ENCODE measurements at regions not wholly inside any gene's neighbourhood (a gene's known extent, or its start where the extent isn't known, plus 50 kb on each side); places are given as distances from the start of the nearest gene placed in this dataset.
A peak's percentile ranks its signal among the peaks of the same experiment; 100 is the strongest.
"Not testable (repeated sequence)": the region's sequence is repeated elsewhere in the genome, so short reads cannot be mapped to it uniquely, and the experiment has no call there.

DNA sequence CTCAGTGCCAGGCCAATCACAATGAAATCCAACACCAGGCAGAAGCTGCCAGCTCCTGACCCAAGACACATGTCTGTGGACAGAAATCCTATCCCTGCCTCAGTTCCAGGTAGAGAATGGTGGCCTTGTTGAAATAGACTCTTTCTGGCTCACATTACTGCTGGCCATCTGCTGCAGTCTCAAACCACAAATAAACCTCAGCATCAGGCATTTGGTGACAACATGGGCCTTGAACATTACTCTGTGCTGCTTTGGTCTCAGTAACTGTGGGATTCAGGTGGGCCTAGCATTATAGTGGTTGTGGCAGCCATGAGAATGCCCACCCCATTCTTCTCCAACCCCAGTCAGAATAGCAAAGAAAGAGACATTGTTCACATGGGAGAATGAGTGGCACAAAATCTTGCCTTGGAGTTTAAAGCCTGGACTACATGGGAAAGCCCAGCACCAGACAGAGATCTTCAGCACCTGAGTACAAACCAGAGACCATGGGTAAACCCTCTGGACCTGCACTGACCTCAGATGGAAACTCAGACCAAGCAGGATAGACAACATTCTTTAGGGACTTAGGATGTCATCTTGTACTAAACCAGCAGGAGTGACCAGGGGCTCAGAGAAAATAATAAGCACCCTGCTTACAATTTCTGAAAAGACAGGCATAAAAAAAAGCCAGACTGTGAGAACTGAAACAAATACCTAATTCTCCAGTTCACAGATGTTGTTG, 50.4 kb upstream of the TRAM1L1 start:
- DNase-seq, result peak in 1 of 2 experiments; percentile 45

DNA sequence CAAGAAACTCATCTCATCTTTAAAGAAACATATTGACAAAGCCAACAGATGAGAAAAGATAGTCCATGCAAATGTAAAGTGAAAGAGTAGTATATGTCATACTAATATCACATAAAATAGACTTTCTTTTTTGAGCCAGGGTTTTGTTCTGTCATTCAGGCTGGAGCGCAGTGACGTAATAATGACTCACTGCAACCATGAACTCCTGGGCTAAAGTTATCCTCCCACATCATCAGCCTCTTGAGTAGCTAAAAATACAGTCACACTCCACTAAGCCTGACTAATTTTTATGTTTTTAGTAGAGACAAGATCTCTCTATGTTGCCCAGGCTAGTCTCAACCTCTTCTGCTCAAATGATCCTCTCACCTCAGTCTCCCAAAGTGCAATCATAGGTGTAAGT, 51.8 kb upstream of the TRAM1L1 start:
- DNase-seq, result no peak

DNA sequence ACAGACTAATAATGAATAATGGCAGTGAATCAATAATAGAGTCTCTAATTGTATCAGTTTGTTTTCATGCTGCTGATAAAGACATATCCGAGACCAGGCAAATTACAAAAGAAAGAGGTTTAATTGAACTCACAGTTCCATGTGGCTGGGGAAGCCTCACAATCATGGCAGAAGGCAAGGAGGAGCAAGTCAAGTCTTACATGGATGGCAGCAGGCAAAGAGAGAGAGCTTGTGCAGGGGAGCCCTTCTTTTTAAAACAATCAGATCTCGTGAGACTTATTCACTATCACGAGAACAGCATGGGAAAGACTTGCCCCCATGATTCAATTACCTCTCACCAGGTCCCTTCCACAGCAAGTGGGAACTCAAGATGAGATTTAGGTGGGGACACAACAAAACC, 53.4 kb upstream of the TRAM1L1 start:
- not testable (repeated sequence) for DNase-seq

DNA sequence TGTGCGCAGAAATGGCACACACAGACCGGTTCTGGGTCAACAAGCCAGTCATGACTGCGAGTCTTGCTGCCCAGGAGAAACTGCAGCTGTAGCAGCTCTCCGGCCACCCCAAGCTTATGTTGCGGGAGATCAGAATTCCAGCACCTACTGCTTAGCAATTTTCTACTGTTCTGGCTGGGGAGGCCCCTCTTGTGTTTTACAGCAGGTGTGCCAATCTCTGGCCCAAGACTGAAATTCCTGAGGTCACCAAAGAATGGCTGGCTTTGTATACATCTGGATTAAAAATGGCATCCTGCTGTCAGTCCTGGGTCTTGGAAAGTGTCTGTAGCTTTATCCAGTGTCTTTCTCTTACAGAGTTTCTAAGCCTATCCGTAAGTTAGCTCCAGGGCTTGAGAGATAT, 68.9 kb upstream of the TRAM1L1 start:
- DNase-seq, result no peak

DNA sequence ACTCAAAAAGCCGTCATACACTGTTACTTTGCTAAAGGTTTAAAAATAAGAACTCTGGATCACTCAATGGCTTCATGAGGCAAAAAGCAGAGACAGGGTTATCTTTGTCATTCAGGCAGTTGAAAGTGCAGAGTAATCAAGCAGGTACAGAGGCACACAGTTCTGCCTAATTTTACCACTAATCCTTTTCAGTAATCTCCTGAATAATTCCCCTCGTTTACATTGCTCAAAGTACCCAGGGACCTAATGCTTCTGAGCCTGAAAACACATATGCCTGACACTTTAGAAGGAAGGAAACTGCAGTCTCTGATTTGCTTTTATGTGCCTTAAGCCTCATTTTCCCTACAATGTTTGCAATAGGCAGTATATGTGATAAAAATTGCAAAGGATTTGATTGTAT, 71.4 kb upstream of the TRAM1L1 start:
- DNase-seq, result no peak

DNA sequence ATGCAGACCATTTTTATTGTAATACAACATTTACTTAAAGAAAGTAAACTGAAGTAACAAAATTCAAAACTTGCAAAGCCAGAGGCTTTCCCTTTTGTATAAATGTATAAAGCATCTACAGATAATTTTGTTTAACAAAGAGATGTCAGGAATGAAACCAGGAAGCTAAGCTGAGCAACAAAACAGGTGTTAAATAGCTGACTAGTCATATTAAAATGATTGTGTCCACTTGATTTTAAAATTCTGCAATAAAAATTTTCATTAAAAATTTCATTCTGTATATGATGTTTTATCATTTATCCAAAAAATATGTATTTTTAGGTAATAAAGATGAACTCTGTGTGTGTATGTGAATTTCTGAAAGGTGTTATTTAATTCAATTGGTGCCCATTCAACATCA, 72.0 kb upstream of the TRAM1L1 start:
- no peak for DNase-seq

DNA sequence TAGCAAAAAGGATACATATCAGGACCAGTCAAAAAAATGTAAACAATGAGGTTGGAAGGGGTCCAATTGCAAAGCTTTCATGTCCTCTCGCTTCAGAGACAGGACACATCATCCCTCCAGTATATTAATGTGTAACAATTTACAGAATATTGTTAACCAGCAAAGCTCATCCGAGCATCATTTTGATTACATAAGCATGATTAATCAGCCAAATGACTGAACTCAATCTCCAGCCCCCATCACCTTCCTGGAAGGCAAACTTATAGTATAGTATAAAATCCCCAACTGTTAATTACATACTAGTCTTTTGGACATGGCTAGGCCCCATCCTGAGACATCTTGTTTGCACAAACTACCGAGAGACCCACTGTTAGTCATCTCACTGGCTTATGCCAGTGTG, 77.6 kb upstream of the TRAM1L1 start:
- DNase-seq, result no peak

DNA sequence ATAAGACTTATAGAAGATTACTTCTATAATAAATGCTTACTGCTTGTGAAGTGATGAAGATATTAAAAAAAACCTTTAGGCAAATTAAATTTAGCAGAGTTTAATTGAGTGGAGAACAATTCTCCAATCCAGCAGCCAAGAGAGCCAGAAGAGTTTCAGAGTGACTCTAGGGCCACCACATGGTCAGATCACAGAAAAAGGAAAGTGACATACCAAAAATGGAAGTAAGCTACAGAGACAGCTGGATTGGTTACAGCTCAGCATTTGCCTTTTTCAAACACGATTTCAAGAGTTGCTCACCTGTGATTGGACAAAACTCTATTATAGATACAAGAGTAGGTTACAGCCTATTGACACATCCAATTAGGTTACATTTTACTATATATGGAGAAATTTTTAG, 79.0 kb upstream of the TRAM1L1 start:
- peak in 1 of 2 experiments; percentile 11 for DNase-seq

DNA sequence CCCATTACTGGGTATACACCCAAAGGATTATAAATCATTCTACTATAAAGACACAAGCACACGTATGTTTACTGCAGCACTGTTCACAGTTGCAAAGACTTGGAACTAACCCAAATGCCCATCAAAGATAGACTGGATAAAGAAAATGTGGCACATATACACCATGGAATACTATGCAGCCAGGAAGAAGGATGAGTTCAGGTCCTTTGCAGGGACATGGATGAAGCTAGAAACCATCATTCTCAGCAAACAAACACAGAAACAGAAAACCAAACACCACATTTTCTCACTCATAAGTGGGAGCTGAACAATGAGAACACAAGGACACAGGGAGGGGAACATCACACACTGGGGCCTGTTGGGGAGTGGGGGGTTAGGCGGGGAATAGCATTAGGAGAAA, 90.0 kb upstream of the TRAM1L1 start:
- not testable (repeated sequence) for DNase-seq

DNA sequence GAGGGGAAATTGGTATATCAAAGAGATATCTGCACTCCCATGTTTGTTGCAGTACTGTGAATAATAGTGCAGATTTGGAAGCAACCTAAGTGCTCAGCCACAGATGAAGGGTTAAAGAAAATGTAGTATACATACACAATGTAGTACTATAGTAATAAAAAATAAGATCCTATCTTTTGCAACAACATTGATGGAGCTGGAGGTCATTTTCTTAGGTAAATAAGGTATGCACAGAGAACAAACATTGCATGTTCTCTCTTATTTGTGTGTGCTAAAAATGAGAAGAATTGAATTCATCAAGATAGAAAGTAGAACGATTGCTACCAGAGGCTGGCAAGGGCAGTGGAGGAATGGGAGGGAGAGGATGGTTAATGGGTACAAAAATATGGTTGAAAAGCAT, 117.9 kb upstream of the TRAM1L1 start:
- no peak for DNase-seq

DNA sequence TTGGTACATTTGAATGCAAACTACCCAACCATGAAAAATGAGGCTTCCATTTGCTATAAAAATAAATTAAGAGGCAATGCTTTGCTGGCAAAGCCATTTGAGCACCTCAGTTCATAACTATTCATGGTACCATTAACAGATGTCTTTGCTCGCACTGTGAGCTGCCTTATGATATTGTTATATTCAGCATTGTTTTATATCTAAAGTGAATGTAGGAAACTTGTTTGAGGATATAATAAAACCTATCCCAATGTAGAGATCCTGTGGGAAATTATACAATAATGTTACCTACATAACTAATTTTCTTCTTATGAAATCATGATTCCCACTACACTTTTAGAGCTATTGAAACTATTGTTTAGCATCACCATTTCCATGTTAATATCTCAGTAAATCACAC, 125.2 kb upstream of the TRAM1L1 start:
- DNase-seq, result no peak

DNA sequence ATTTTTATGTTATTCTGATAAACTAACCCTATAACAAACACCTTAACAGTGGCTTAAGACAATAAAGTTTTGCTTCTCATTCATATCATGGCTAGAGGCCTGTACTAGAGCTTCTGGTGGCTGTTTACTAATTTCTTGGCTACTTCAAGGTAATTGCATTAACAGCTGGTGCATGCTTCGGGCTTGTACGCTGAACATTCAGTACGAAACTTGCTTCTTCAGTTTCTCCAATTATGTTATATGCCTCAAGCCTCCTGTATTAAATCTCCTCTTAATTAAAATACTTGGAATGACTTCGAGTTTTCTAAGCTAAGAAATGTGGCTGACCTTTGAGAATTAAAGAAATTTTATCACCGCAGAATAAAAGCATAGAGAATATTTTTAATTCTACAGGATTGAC, 138.9 kb upstream of the TRAM1L1 start:
- DNase-seq, result peak in 1 of 2 experiments; percentile 57

DNA sequence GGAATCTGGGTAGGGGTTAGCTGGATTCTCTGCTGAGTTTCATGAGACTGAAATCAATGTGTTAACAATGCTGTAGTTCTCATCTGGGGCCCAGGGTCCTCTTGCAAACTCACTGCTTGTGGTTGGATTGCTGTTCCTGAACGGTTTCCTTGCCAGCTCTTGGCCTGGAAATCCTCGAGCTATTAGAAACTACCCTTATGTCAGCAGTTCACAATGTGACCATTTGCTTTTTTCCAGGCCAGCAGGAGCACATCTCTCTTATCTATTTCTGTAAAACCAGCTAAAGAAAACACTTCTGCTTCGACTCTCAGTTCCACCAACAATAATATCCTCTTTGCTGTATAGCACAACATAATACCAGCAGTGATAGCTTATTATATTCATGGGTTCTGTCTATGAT, 140.1 kb upstream of the TRAM1L1 start:
- DNase-seq, result peak; percentile 29 to 69

DNA sequence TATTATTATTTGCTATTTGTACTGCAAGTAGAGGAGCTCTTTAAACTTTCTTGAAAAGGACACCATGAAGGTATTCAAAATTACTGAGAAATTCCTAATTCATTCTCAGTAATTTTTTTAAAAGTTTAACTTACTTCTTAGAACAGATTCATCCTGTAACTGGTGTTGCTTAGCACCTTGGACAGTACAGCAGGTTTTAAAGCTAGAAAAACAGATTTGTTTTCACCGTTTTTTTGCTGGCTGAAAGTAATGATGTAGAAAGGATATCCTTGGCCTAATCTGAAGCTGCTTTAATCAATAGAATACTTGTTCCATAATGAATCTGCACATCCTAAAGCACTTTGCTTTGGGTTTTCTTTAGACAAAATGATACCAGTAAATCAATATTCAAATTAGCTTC, 142.5 kb upstream of the TRAM1L1 start:
- DNase-seq, result no peak

DNA sequence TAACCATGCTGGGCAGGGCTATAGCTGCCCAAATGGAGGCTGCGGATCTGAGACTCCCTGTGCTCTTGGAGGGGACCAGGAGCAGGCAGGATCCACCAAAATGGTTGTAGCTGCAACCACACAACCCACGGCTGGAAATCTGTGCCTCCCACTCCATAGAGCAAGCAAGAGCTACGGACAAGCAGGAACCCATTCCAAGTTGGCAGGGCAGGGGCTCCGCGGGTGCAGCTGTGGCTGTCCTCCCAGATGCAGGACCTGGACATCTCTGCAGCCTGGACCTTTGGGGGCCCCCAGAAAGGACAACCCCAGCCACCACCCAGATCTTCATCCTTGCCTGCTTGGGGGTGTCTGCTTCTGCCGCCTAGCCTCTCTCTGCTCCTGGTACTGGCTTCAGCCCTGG, 154.1 kb upstream of the TRAM1L1 start:
- DNase-seq, result no peak

DNA sequence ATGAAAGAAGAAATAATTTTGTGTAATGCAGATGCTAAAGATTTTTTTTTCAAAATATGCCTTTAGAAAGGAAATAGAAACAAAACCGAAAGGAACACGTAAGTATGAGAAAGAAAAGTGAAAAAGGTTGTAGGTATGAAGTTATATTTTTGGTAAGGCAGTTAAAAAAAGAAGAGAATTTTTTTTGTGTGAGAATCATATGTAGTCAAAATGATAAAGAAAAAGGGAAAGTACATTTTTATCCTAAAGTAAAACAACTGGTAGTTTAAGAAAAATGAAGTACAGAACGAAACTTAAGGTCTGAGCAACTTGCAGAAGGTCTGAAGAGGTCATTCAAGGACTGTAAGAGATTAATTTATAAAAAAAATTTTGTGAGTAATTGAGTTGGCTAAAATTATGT, 164.0 kb upstream of the TRAM1L1 start:
- DNase-seq, result no peak

DNA sequence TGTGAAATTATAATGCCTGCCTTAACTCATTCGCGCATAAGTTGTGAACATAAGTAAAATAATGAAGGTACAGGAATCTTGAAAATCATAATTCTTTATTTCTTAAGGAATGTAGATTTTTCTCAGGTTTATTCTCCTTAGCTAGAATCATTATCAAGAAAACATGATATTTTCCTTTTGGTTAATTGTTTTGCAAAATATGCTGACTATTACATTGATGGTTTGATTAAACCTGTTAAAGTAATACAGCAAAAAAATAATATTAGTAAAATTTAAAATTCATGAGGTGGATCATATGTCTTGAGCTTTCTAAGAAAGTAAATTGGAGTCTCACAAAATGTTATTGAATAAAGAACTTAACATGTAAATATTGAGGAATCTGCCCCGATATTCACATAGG, 178.7 kb upstream of the TRAM1L1 start:
- no peak for DNase-seq

DNA sequence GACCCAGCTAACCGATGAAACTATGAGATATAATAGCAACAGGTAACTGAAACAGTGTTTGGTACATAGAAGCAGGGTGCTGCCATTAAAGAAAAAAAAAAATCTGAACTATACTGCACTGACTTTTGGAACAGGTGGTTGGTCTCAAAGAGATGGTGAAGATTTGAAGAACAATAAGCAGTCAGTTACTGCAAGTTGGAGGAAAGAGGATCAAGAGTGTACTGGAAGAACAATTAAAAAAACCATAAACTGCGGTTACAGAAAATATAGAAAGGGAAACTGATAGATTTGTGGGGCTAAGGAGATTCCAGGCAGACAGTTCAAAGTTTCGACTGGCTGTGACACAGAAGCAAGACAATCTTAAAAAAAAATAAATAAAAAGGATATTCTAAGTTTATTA, 181.9 kb upstream of the TRAM1L1 start:
- DNase-seq, result no peak

DNA sequence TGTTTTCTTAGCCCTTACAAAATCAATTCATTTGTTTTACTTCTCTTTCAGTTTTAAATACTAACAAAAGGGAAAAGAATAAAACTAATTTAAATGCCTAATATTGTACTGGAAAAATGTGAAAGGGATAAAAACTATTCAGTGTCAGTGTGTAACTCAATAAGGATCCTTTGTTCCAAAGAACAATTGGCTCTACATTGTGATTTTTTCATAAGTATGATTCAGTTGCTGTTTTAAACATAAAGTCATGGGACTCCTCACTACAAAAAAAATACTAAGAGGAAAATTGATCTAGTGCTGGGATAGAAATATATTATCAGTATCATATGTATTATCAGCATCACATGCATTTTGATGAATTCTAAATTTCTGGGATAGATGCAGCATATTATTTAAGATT, 199.4 kb upstream of the TRAM1L1 start:
- no peak for DNase-seq

DNA sequence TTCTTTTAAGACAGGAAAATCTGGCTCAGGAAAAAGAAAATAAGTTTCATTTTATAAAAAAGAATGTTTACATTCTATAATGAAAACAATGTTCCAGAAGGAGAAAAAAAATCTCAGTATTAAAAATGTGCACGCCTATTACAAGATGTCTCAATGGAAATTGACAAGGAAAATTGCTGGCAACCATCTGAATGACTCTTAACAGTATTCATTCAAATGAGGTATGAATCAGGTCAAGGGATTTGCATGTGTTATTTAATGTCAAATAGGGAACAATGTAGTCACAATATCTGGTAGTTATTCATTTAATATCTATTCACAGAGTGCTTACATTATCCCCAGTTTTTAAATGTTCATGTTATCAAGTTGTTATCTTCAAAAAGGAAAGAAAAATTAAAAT, 208.4 kb upstream of the TRAM1L1 start:
- no peak for DNase-seq

DNA sequence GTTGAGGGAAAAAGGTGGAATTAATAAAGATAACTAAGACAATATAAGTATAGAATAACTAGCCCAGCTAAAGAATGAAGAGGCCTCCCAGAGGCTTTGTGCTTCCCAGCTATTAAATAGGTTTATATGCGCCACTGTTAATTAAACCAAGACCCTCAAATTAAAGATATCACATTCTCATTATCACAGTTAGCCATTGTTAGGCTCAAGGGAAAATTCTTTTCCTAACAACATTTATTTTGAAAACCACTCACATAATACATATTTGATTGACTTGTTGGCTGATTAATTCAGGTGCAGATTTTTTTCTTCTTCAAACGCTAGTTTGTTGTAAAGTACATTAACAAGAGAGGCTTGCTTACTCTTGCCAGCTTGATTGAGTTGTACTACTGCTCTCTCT, 216.8 kb upstream of the TRAM1L1 start:
- DNase-seq, result no peak

DNA sequence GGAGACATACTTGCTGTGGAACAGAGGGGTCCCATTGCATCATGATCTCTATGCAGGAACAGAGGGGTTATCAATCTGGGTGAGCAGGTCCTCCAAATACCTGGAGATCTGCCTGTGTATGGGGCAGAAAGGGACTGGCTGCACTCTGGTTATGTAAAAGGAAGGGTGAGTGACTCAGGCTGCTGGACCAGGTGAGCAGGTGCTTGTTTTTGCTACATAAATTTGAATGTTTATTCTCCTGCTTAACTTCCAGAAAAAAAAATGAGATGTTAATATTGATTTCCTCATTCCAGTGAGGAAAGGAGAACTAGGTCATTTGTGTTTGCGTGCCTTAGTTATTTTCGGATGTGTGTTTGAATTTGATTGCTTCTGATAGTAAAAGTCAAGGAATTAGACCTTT, 225.8 kb upstream of the TRAM1L1 start:
- no peak for DNase-seq

DNA sequence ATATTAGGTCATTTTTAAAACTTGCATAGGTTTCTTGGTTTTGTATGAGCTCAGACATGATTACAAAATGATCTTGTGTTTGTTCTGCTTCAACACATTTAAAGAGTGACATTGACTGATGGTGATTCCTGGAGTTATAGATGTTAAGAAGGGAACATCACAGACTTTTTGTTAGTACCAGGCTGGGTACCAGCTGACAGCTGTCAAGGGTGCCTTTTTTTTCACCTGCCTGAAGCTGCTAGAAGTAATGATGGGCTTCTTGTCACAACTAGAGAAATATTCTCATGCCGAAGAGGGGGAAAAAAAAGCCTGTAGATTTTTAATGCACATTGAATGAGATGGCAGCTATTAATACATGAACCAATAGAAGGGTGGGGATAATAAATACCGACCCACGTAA, 226.6 kb upstream of the TRAM1L1 start:
- DNase-seq, result no peak

DNA sequence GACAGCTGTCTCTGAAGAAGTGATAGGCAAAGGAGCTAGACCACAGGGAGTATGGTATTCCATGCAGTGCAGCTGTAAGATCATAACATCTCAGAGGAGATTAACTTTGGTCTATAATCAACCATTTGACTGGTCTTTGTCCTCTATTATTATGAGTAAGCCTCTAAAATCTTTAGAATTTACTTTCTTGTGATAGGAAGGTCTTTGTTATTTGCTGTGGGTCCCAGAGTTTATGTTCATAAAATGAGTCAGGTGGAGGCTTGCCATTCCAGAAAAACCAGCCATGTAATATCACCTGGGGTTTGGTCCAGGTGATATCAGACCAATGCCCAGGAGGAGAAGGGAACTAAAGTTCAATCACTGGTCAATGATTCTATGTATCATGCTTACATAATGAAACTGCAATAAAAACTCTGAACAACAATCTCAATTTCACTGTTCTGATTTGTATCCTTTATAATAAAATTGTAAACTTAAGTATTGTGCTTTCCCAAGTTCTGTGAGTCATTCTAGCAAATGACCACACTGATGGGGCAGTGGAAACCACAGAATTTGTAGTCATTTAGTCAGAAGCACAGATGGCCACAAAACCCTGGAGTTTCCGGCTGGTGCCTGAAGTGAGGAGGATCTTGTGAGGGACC, 239.6 kb upstream of the TRAM1L1 start:
- DNase-seq, result no peak

DNA sequence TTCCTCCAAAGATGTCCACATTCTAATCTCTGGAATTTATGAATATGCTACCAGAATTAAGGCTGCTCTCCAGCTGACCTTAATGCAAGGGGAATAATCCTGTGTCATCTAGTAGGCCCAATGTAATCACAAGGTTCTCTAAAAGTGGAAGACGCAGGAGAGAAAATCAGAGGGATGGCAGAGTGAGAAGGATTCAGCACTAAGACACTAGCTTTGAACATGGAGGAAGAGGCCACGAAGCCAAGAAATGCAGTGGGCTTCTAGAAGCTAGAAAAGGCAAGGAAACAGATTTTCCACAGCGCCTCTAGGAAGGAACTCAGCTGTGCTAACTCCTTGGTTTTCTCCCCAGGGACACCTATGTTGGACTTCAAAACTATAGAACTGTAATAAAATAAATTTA, 240.7 kb upstream of the TRAM1L1 start:
- DNase-seq, result no peak

Measured in NCI-H446 (cell line).